ENCODE measurements at regions not wholly inside any gene's neighbourhood (a gene's known extent, or its start where the extent isn't known, plus 50 kb on each side); places are given as distances from the start of the nearest gene placed in this dataset.

- Mint-ChIP-seq H3K9me3 (no peaks in the 10 kb centered on the region), H3K36me3 (ENCODE audit: low read depth) (no peaks in the 10 kb centered on the region), H3K4me3 (no peak overlapping the region), H3K4me1 (peaks cover 16% of the 10 kb centered on the region), H3K27ac (no peak overlapping the region), H3K27me3 (ENCODE audit: insufficient read depth) (peaks cover 5% of the 10 kb centered on the region)
- WGBS, 2 experiments (ENCODE audit: insufficient coverage in 1 of 2, insufficient read length in 1 of 2), result 98% methylated on average over 3 of the region's 3 CpGs; no CpG with 5 or more reads in 1 of the 2 experiments
- no peak overlapping the region for H3K9ac ChIP-seq (ENCODE audit: extremely low read depth, low read length, poor library complexity, severe bottlenecking)
- H3K9me3 ChIP-seq (ENCODE audit: control insufficient read depth, low read length), result no peaks in the 10 kb centered on the region
- H3K36me3 ChIP-seq (ENCODE audit: control insufficient read depth, insufficient read depth, low read length), result no peaks in the 10 kb centered on the region
- H3K4me3 ChIP-seq (ENCODE audit: low read length), result no peak overlapping the region
- TF ChIP-seq, protein P1, sequence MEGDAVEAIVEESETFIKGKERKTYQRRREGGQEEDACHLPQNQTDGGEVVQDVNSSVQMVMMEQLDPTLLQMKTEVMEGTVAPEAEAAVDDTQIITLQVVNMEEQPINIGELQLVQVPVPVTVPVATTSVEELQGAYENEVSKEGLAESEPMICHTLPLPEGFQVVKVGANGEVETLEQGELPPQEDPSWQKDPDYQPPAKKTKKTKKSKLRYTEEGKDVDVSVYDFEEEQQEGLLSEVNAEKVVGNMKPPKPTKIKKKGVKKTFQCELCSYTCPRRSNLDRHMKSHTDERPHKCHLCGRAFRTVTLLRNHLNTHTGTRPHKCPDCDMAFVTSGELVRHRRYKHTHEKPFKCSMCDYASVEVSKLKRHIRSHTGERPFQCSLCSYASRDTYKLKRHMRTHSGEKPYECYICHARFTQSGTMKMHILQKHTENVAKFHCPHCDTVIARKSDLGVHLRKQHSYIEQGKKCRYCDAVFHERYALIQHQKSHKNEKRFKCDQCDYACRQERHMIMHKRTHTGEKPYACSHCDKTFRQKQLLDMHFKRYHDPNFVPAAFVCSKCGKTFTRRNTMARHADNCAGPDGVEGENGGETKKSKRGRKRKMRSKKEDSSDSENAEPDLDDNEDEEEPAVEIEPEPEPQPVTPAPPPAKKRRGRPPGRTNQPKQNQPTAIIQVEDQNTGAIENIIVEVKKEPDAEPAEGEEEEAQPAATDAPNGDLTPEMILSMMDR (conservative IDR thresholded peaks at IDR 0.05), result no peak
- no peaks in the 10 kb centered on the region for H3K27me3 ChIP-seq (ENCODE audit: control insufficient read depth, insufficient read depth, low read length, poor library complexity, severe bottlenecking)
- DNase-seq, result no peak
- H3K27ac ChIP-seq (ENCODE audit: low read depth, low read length), result no peak overlapping the region
- peaks cover 11% of the 10 kb centered on the region for H3K4me1 ChIP-seq (ENCODE audit: control insufficient read depth, insufficient read depth, low read length)
These were observed 221.1 kb upstream of the PLXNA2 start for GRCh38 chr1:208465266-208465665.

DNA sequence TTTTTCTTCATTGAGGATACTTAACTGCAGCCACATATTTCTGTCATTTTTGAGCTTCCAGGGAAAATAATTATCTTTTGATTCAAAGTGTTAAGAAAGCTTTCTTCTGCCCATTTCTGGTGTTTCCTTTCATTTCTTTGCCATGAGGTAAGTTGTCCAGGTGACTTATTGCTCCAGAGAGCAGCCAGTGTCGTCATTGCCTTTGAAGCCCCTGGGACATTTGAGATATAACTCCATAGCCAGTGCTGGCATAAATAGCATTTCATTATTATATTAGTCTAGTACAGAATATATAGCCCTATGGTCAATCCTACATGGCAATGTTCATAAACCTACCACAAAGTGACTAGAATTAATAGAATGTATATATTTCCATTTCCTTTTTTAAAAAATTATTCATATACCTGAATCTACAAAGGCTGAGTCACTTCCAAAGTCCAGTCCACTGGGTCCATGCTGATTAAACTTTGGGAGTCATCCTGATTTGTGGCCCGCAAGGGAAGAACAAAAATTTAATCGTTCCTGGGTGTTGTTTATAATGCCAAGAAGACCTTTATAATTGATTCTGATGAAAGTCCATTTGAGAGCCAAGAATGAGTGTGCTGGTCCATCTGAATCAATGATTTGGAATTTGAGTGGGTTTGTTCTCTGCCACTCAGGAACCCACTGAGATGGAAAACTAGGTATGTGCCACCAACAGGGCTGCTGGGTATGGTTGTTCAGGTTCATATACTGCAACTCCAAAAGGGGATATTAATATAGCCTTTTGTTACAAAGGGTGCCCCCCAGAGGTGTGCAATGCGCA is 221.8 kb upstream of the PLXNA2 start:
- Mint-ChIP-seq H3K27me3 (ENCODE audit: insufficient read depth) (peaks cover 5% of the 10 kb centered on the region), H3K36me3 (ENCODE audit: low read depth) (no peaks in the 10 kb centered on the region), H3K27ac (no peak overlapping the region), H3K4me3 (no peak overlapping the region), H3K4me1 (peaks cover 16% of the 10 kb centered on the region), H3K9me3 (no peaks in the 10 kb centered on the region)
- DNase-seq, result no peak
- Histone ChIP-seq H3K4me1 (ENCODE audit: control insufficient read depth, insufficient read depth, low read length) (peaks cover 11% of the 10 kb centered on the region), H3K27ac (ENCODE audit: low read depth, low read length) (no peak overlapping the region), H3K9me3 (ENCODE audit: control insufficient read depth, low read length) (no peaks in the 10 kb centered on the region), H3K27me3 (ENCODE audit: control insufficient read depth, insufficient read depth, low read length, poor library complexity, severe bottlenecking) (no peaks in the 10 kb centered on the region), H3K9ac (ENCODE audit: extremely low read depth, low read length, poor library complexity, severe bottlenecking) (no peak overlapping the region), H3K4me3 (ENCODE audit: low read length) (no peak overlapping the region), H3K36me3 (ENCODE audit: control insufficient read depth, insufficient read depth, low read length) (no peaks in the 10 kb centered on the region)
- TF ChIP-seq, protein P1 (conservative IDR thresholded peaks at IDR 0.05), result peak; percentile 24
- WGBS, 2 experiments (ENCODE audit: insufficient coverage in 1 of 2, insufficient read length in 1 of 2), result 80 to 81% methylated on average over 2 to 4 of the region's 4 CpGs

DNA sequence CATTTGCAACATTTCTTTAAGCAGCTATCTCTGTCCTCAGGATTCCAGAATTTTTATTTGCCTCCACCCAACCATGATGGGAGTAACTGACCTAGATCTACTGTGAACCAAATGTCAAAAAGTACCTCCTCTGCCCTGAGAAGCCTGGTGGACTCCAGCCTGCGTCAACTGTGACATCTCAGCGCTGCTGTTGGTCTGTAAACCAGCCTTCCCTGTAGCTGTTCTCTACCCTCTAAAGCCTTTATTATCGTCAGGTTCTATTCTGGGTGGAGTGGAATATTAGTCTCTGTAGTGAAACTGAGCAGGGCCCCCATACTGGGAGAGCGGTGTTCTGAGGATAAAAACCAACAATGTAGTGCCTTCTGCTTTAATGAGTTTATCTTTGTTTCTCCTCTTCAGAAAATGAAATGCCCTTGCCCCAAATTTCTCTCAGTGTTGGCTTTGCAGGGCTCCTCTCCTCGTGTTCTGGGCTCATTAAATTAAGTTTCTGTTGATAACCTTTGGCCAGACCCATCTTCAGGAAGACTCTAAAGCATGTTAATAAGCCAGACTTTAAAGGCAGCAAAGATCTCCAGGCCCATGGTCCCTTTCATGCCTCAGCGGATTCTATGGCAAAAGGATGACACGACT is 223.1 kb upstream of the PLXNA2 start:
- Mint-ChIP-seq H3K36me3 (ENCODE audit: low read depth) (no peaks in the 10 kb centered on the region), H3K4me3 (no peak overlapping the region), H3K9me3 (no peaks in the 10 kb centered on the region), H3K27ac (no peak overlapping the region), H3K4me1 (peaks cover 16% of the 10 kb centered on the region), H3K27me3 (ENCODE audit: insufficient read depth) (peaks cover 5% of the 10 kb centered on the region)
- Histone ChIP-seq H3K9me3 (ENCODE audit: control insufficient read depth, low read length) (no peaks in the 10 kb centered on the region), H3K9ac (ENCODE audit: extremely low read depth, low read length, poor library complexity, severe bottlenecking) (no peak overlapping the region), H3K4me3 (ENCODE audit: low read length) (no peak overlapping the region), H3K27me3 (ENCODE audit: control insufficient read depth, insufficient read depth, low read length, poor library complexity, severe bottlenecking) (no peaks in the 10 kb centered on the region), H3K27ac (ENCODE audit: low read depth, low read length) (no peak overlapping the region), H3K36me3 (ENCODE audit: control insufficient read depth, insufficient read depth, low read length) (no peaks in the 10 kb centered on the region), H3K4me1 (ENCODE audit: control insufficient read depth, insufficient read depth, low read length) (peaks cover 11% of the 10 kb centered on the region)
- TF ChIP-seq, protein P1 (conservative IDR thresholded peaks at IDR 0.05), result no peak
- 83 to 90% methylated on average over 4 to 7 of the region's 7 CpGs for WGBS, 2 experiments (ENCODE audit: insufficient coverage in 1 of 2, insufficient read length in 1 of 2)
- DNase-seq, result no peak

All from endodermal cell (in vitro differentiated cells).